OCI-LY3 (cell line): ENCODE measurements at regions not wholly inside any gene's neighbourhood (a gene's known extent, or its start where the extent isn't known, plus 50 kb on each side); places are given as distances from the start of the nearest gene placed in this dataset.

ENCODE experiments used
- CTCF ChIP-seq: fragments of 200-600, 300-600 bp; sonication (generic); IDR thresholded peaks from 2 replicates; pipeline ENCODE4 v1.5.1; 2014; ENCODE audit warnings: antibody characterized with exemption, low read length, low read depth
- EZH2phosphoT487 ChIP-seq: fragments of 200-600 bp; shearing (Covaris generic); IDR thresholded peaks from 2 replicates; pipeline ENCODE4 v1.6.1; 2018; ENCODE audit warnings: antibody characterized with exemption, mixed run types, low read depth

- TF ChIP-seq CTCF: no peak
- TF ChIP-seq EZH2phosphoT487: no peak
These were observed 105.0 kb upstream of the PAQR3 start for GRCh38 chr4:79044141-79044659.
